HG03095 (cell line): ENCODE measurements at regions not wholly inside any gene's neighbourhood (a gene's known extent, or its start where the extent isn't known, plus 50 kb on each side); places are given as distances from the start of the nearest gene placed in this dataset.

Source experiments
- ATAC-seq: cut with Tn5 transposase; IDR thresholded peaks from one replicate; pipeline ENCODE4 v1.9.1; 2021; ENCODE audit warnings: moderate library complexity; ENCODE audit not compliant: unreplicated experiment

- ATAC-seq: no peak
These were observed 173.2 kb upstream of the SOX4 start for GRCh38 chr6:21420146-21420878.

GRCh38 chr6:21420926-21421325 lies 172.6 kb upstream of the SOX4 start:
- no peak for ATAC-seq

- no peak for ATAC-seq
These were observed 170.3 kb upstream of the SOX4 start for GRCh38 chr6:21423106-21423854.

GRCh38 chr6:21426841-21427490 lies 166.6 kb upstream of the SOX4 start:
- ATAC-seq: no peak

GRCh38 chr6:21429291-21429690 lies 164.3 kb upstream of the SOX4 start:
- ATAC-seq: no peak

GRCh38 chr6:21431526-21431925 lies 162.0 kb upstream of the SOX4 start:
- ATAC-seq: no peak

GRCh38 chr6:21436625-21437024 lies 156.9 kb upstream of the SOX4 start:
- ATAC-seq: no peak

GRCh38 chr6:21437581-21437980 lies 156.0 kb upstream of the SOX4 start:
- ATAC-seq: no peak

GRCh38 chr6:21438237-21438985 lies 155.1 kb upstream of the SOX4 start:
- ATAC-seq: peak; percentile 98

- ATAC-seq: peak; percentile 43
These were observed 154.6 kb upstream of the SOX4 start for GRCh38 chr6:21438986-21439352.

GRCh38 chr6:21441386-21441785 lies 152.2 kb upstream of the SOX4 start:
- no peak for ATAC-seq

GRCh38 chr6:21442874-21443273 lies 150.7 kb upstream of the SOX4 start:
- ATAC-seq: no peak

- no peak for ATAC-seq
These were observed 148.8 kb upstream of the SOX4 start for GRCh38 chr6:21444711-21445260.

- no peak for ATAC-seq
These were observed 145.6 kb upstream of the SOX4 start for GRCh38 chr6:21447987-21448386.

- ATAC-seq: no peak
These were observed 145.0 kb upstream of the SOX4 start for GRCh38 chr6:21448485-21449109.

- no peak for ATAC-seq
These were observed 143.4 kb upstream of the SOX4 start for GRCh38 chr6:21450149-21450548.

- ATAC-seq: no peak
These were observed 142.9 kb upstream of the SOX4 start for GRCh38 chr6:21450628-21451027.

GRCh38 chr6:21451546-21452013 lies 142.0 kb upstream of the SOX4 start:
- ATAC-seq: no peak

- ATAC-seq: no peak
These were observed 139.3 kb upstream of the SOX4 start for GRCh38 chr6:21454262-21454661.

GRCh38 chr6:21455071-21455470 lies 138.5 kb upstream of the SOX4 start:
- no peak for ATAC-seq
